HT1080 (cell line): ENCODE measurements at regions not wholly inside any gene's neighbourhood (a gene's known extent, or its start where the extent isn't known, plus 50 kb on each side); places are given as distances from the start of the nearest gene placed in this dataset.
"Not testable (repeated sequence)": the region's sequence is repeated elsewhere in the genome, so short reads cannot be mapped to it uniquely, and the experiment has no call there.

ENCODE experiments used
- DNase-seq: peaks from one replicate; pipeline ENCODE4 v3.0.0-alpha.2; 2015; ENCODE audit warnings: low read depth

DNA sequence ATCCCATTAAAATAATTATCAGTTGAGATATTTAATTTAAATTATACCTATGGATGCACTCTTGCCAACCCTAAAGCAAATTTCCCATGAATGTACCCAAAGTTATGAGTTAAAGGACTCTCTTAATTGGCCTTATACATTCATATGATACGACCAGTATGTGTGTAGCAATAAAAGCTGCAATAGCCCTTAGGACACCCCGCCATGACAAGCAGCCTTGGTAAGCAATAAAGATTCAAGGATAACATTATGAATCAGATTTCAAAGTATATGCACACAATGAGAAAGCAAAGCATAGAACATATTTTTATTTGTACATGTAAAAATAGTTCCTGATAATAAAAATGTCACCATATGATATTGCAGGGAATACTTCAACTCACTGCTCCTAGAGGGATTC is 1699.3 kb upstream of the CDH9 start:
- DNase-seq = no peak

DNA sequence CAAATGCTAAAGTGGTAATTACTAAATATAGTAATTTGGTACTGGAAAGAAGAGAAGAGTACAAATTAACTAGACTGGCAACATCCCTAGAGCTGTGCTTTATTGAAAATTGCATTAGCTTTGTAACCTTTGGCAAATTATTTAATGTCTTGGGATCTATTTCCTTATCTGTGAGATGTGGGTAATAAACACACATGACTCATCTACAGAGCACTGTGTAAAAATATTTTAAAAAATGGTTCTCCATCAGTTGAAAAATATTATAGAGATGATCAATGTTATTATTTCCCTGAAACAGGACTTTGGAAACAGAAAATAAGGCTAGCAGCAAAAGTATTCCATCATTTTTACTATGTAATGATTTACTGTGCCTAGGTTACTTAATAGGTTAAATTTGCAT is 1698.8 kb upstream of the CDH9 start:
- no peak for DNase-seq

DNA sequence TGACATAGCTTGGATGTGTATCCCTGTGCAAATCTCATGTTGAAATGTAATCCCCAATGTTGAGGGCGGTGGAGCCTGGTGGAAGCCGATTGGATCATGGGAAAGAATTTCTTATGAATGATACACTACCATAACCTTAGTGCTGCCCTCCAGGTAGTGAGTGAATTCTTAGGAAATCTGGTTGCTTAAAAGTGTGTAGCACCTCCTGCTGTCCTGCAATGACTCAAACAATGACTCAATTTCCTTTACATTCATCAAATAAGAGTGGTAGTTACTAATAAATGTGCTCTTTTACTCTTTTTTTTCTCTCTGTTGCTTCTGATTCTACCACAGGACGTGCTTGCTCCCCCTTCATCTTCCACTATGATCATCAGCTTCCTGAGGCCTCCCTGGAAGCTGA is 1696.0 kb upstream of the CDH9 start:
- peak; percentile 90 for DNase-seq

DNA sequence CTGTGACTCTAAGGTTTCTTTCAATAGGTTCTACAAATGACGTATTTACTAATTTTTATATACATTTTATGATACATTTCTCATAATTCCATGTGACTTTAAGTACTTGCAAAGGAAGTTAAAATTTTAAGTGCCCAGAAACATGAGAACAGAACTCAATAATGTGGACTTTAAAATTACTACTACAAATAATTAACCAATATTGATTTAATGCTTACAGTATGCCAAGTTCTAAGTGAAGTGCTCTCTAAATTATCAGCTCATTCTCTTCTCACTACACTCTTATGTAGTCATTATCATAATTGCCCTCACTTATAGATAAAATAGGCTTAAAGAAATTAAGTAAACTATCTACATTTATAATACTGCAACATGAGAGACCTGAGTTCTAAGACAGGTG is 1690.7 kb upstream of the CDH9 start:
- DNase-seq = no peak

DNA sequence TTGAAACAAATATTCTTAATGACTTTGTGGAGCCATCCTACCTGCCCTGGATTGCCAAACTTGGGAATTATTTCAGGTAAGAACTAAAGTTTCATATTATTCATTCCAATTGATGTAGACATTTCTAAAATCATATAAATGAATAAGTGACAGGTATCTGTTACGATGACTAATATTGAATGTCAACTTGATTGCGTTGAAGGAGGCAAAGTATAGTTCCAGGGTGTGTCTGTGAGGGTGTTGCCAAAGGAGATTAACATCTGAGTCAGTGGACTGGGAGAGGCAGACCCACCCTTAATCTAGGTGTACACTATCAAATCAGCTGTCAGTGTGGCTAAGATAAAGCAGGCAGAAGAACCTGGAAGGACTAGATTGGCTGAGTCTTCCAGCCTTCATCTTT is 1688.4 kb upstream of the CDH9 start:
- no peak for DNase-seq

DNA sequence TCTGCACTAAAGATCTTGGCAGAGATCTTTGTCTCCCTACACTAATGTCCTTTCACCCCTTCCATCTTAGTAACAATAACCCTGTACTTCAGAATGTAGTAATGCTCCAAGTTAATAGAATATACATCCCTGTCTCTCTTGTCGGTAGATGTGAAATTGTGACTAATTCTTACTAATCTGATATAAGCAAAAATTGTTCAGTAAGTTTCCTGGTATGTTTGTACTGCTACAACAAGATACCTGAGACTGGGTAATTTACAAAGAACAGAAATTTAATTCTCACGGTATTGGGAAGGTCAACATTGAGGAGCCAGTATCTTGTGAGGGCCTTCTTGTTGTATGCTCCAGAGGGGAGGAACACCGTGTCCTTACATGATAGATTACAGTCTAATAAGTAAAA is 1686.6 kb upstream of the CDH9 start:
- no peak for DNase-seq

DNA sequence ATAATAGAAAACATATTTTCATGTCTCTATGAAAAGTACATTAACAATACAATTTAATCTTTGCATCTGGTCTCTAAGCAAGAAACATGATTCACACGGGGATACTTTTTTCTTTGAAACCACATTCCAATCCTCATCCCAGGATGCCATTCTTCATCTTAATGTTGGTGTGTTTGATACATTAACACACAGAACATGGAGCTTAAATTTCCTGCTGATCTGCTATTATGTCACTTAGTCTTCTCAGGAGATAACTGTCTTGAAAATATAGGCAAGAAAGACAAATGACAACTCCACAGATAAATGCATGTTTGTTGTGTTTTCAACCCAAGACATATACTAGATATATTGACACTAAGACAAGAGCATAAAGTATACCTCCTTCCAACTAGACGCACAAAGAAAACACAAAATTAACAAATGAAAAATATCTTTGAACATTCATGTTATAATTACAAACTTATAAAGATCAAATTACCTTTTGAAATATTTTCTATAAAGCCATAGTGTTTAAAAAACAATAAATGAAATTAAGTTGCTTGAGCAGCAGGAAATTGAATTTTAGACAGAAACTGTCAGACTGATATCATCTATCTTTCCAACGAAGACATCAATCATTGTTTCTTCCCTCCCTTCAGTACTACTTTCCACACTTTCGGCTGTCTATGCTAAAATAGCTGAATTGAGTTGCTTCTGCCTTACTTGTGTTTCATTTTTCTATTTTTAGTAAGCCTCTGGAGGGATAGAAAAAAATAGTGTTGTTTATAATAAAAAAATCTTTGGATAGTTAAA is 1676.7 kb upstream of the CDH9 start:
- DNase-seq = no peak

DNA sequence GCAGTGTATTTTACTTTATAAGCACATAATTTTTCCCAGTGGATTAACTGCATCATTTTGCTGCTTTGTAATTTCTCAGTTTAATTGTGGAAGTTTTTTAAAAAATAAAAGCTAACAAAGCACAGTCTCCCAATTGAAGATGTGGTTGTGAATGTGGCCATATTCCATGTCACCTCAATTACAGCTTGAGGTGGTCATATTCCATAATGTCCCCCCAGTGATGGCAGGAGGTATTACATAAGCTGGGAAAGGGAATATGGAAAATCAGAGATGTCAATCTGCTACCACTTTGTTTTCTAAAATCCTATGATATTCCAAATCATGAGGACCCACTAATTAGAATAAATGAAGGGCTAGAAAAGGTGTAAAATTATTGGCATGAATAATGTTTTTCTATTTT is 1672.0 kb upstream of the CDH9 start:
- peak; percentile 18 for DNase-seq

DNA sequence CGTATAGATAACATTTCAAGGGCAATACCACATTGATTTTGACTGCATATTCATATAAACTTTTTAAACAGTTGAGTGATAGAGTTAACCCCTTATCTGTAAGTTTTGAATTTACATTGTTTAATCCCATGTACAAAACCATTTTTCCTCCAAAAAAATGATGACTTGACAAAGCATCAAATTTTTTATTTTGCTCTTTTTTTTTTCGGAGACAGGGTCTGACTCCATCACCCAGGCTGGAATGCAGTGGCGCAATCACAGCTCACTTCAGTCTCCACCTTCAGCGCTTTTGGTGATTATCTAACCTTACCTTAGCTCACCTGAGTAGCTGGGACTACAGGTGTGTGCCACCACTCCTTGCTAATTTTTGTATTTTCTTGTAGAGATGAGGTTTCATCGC is 1670.1 kb upstream of the CDH9 start:
- no peak for DNase-seq

DNA sequence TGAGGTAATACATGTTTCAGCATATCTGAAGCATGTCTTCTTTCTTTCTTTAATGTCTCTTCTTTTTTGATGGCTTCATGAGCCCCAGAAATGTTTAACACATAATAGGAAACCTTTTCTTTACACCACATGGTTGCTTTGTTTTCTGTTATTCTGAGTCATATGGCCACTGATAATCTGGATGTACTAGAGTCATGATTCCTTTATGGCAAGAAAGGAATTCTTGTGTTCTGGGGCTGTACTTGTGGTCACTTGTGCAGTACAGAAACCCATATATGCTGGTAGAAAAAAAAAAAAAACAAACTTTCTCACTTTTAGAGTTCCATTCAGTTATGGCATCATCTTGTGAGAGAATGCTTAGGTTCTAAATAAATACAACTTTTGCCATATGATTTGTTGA is 1669.3 kb upstream of the CDH9 start:
- peak; percentile 54 for DNase-seq

DNA sequence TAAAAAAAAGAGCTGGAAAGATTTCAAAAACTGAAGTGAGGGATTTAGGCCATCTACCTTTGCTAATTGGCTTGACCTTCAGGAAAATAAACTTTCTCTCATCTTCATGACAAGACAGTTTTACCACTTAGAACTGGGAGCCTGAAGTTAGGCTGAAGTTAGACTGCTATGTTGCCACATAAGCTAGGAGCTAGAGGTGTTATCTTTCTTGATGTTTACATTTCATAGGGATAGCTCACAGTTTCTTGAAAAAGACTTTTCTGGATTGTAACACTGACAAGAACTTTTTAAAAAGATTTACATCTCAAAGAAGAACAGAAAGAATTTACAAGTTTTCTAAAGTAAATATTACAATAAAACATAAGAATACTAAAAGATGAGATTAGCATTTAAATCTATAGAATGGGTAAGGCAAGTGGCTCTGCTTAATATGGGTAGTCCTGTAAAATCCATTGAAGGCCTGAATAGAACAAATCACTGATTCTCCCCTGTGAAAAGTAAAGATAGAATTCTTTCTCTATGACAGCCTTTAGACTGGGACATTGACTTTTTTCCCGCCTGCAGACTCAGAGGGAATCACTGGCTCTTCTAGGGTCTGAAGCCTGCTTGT is 1665.4 kb upstream of the CDH9 start:
- DNase-seq = no peak

DNA sequence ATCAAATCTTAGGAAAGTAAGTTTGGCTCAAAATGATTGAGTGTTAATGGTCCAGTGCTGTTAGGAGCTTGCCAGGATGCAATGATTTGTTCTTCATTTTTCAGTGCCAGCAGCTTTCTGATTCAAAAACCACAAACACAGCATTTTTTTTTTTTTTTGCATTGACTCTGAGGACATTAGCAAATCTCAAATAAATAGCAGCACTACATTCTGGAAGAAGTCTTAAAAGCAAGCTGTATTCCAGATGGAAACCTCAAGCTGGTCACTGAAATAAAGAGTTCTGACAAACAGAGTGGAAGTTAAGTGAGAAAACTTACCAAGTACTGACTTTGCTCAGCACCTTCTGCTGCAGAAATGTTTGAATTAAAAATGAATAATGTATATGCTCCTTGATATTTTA is 1653.1 kb upstream of the CDH9 start:
- no peak for DNase-seq

DNA sequence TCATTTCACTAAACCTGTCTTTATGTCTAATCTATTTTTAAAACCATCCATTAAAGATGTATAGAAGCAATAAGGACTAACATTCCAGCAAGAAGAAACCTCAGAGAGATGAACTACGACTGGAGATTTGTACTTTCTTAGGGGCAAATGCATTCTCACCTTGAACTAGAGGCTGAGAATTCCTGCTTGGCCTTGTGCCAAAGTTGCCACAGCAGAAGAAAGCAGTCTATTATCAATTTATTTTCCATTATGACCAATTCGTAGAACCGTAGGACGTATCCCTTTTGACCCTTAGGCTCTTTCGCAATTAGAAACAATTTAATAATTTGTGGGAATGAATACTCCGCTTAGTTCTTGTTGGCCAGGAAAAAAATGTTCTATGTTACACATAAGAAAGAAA is 1647.4 kb upstream of the CDH9 start:
- no peak for DNase-seq

DNA sequence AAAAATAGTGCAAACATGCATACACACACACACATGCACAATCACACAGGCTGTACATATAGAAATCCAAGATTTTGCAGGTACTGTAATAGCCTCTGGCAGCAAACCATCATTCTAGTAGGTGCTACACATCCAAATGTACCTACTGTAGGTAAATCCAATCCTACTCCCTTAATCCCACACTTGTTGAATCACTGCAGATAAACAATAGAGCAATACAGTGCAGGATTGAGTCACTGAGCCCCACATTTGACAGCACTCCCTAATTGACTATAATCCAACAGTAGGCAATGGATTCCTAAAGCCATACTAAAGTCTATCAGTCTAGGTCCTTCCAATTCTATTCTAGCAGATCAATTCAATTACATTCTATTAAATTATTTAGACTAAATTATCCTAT is 1640.5 kb upstream of the CDH9 start:
- no peak for DNase-seq

DNA sequence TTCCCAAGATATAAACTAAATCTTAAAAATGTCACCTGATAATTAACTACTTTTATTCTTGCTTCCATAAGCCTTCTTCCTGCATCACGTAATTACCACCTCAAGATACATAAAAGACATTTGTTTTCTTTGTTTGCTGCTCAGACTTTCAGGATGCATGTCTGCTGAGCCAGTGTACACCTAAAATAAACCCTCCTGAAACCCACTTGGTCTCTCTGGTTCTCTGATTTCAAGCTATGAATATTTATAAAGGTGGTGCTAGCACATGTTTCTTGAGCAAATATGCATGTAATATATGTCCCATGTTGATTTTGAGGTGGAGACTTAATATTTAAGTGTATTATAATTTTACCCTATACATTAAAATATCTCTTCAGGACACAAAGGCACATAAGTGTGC is 1627.7 kb upstream of the CDH9 start:
- no peak for DNase-seq

DNA sequence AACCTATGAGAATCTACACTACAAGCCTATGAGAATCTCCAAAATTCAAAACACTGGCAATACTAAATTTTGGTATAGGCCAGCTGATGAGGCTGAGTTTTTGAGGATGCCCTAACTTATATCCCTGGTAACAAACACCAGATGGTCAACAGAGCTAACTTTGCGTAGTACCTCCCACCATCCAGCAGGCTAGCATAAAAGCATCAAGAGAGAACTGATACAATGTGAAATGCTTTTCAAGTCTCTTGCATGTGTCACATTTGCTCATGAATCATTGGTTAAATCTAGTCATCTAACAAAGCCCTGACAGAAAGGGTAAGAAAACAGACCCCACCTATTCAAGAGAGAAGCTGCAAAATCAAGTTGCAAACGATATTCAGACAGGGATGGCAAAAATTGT is 1609.7 kb upstream of the CDH9 start:
- peak; percentile 64 for DNase-seq

DNA sequence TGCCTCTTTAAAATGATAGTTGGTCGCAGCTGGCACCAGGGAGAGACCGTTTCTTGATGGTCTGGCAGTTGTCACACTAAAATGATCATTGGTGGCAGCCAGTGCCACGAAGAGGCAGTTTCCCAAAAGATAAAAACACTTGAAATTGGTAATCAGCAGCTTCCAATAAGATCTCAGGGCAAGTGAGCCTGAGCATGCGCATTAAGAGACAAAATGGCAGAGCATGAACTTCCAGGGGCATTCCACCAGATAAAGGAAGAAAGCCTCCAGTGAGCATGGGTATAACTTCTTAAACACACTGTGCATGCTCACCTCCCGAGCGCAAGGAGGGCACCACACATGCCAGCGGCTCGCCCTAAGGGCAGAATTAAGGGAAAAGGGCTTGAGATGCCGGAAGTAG is 1594.2 kb upstream of the CDH9 start:
- DNase-seq = no peak

DNA sequence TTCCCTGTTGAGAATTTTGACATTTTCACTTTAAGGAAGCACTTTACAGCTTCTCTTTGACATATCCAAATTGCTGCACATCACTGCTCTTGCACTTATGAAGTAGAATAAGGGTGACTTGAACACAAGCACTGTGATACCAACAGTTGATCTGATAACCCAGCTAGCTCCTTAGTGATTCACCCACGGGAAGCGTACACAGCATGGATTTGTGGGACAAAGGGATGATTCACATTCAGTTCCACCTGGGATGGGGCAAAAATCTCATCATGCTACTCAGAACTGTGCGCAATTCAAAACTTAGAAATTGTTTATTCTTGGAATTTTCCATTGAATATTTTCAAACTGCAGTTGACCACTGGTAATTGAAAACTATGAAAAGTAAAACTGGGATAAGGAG is 1565.5 kb upstream of the CDH9 start:
- peak; percentile 52 for DNase-seq

DNA sequence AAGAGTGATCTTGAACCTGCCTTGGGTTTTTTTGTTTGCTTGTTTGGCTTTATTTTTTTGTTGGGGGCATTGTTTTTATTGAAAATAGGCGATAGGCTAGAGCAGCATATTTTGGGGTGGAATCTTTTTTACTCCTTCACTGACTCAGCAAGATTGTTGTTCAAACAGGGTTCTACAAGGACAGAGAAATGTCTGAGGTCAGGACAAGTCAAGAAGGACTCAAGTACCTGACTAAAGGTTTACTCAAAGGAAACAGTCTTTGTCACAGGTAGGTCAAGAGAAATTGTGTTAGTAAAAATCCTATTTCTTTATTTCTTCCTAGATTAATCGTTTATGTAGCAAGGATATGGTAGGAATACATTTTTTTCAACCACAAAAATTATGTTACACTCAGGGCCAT is 1564.0 kb upstream of the CDH9 start:
- DNase-seq = no peak

DNA sequence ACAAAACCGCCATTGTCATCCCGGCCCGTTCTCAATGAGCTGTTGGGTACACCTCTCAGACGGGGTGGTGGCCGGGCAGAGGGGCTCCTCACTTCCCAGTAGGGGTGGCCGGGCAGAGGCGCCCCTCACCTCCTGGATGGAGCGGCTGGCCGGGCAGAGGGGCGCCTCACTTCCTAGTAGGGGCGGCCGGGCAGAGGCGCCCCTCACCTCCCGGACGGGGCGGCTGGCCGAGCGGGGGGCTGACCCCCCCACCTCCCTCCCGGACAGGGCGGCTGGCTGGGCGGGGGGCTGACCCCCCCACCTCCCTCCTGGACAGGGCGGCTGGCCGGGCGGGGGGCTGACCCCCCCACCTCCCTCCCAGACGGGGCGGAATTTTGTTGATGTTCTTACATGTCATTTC is 1558.3 kb upstream of the CDH9 start:
- not testable (repeated sequence) for DNase-seq

DNA sequence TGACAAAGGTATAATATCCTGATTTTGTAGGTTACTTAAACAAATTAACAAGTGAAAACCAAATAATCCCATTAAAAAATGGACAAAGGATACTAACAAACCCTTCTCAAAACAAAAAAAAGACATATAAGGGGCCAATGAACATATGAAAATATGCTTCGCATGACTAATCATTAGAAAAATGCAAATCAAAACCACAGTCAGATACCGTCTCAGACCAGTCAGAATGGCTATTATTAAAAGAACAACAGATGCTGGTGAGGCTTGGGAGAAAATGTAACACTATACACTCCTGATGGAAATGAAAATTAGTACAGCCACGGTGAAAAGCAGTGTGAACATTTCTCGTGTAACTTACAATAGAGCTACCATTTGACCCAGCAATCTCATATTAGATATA is 1542.2 kb upstream of the CDH9 start:
- peak; percentile 76 for DNase-seq

DNA sequence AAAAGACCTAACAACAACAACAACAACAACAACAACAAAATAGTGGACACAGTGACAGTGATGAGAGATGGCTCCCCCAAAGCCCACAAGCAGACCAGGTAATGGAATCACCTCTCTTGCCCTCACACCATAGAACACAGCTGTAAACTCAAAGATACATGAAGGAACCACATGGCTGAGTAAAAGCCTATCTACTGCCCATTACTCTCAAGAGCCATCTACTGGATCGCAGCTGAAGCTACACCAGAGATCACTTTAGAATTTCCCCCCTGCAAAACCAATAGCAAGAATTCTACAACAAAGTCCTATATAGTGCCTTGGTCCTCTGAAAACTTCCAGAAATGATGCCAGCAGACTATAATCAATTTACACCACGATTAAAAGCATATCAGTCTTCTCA is 1537.6 kb upstream of the CDH9 start:
- peak; percentile 46 for DNase-seq

DNA sequence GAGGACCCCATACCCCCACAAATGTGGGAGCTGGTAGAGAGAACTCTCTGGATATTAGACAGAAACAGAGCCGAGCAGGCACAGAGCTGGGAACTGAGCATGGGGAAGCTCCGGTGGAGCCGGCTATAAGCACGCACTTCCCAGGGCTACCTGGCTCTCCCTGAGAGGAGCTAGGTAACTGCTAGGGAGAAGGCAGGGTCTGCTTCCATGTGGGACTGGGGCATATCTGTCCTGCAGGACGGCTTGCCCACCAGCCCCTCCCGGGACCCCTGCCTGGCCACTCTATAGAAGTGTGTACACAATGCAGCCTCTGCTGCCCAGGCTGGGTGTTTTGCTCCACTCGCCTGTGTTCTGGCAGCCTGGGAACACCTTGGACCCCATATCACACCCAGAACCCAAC is 1537.0 kb upstream of the CDH9 start:
- no peak for DNase-seq

DNA sequence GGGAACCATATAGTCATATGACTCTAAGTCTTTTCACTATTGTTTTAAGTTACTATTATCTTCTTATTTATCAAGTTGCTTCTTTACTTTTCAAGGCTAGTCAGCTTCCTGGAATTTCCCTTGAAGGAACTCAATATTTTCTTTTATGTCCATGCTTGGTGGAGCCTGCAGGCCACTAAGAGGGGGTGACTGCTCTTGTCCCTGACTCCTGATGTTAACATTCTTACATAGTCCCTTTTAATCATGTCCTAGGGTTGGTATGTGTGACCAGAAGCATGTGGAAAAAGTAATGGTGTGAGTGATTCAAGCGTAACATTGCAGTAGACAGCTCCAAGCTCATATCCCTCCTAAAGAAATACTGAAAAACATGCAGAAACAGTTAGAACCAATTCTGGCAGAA is 1536.2 kb upstream of the CDH9 start:
- DNase-seq = no peak
